BJ (cell line): ENCODE measurements at regions not wholly inside any gene's neighbourhood (a gene's known extent, or its start where the extent isn't known, plus 50 kb on each side); places are given as distances from the start of the nearest gene placed in this dataset.

ENCODE experiments used
- CTCF ChIA-PET: fragments of 350-600 bp; formaldehyde crosslinking; extraction: SDS; loops from one replicate; lab custom pipeline; 2021; ENCODE audit warnings: antibody characterized with exemption, inconsistent platforms; lab: Yijun Ruan, JAX
- POLR2A ChIA-PET: fragments of 300-600 bp; sonication (Branson Sonifier 250); formaldehyde crosslinking; extraction: SDS; loops from one replicate; lab custom pipeline; 2021; ENCODE audit warnings: antibody characterized with exemption; lab: Charles Lee
- DNase-seq: peaks from one replicate; pipeline ENCODE4 v3.0.0-alpha.2; 2011; ENCODE audit warnings: low read depth
- H3K27me3 ChIP-seq: 2 replicates; pipeline ENCODE4 v1.6.0; 2011; ENCODE audit warnings: low read length; ENCODE audit not compliant: control insufficient read depth, insufficient read depth
- H3K36me3 ChIP-seq: 2 replicates; pipeline ENCODE4 v1.5.1; 2011; ENCODE audit warnings: low read length; ENCODE audit not compliant: control insufficient read depth, insufficient read depth
- H3K4me3 ChIP-seq: 2 replicates; pipeline ENCODE4 v1.5.1; 2011; ENCODE audit warnings: low read depth, mild to moderate bottlenecking, control low read depth, low read length
- TF ChIP-seq, protein P1 (sequence below): IDR thresholded peaks from 2 replicates; pipeline ENCODE4 v1.5.1; 2011; ENCODE audit warnings: low read depth, mild to moderate bottlenecking, control low read depth, inconsistent platforms, low read length, moderate library complexity; ENCODE audit not compliant: insufficient read depth

DNA sequence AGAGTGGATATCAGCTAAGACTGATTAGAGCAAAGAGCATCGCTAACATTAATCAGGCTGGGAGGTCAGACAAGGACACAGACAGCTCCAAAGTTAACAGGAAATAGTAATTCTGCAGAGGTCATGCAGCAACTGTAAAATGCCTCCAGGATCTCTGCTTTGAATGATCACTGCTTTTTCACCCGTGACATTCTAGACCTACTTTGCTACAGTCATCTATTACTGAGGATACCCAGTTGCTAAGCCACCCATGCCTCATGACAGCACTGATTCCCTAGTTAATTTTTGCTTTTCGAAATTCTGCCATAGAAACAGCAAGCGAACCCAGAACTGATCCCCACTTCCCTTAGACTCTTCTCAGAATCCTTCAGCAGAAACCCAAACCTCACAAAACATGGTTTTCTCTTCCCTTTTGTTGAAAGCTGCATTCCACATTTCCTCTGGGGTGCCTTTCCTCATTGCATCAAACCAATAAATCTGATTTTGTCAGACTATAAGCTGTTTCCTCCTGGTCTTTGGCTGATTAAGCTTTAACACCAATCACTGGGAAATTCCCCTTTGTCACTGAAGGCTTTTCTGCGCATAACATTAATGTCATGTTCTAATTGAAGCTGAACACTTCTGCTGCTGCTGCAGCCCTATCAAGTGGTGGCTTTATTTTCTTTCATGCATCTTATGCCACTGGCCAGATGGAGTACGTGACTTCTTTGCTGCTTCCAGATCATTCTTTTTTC lies 201.1 kb upstream of the CHD1 start:
- Histone ChIP-seq H3K27me3 (no peaks in the 10 kb centered on the region), H3K4me3 (no peak overlapping the region), H3K36me3 (no peaks in the 10 kb centered on the region)
- TF ChIP-seq, protein P1, sequence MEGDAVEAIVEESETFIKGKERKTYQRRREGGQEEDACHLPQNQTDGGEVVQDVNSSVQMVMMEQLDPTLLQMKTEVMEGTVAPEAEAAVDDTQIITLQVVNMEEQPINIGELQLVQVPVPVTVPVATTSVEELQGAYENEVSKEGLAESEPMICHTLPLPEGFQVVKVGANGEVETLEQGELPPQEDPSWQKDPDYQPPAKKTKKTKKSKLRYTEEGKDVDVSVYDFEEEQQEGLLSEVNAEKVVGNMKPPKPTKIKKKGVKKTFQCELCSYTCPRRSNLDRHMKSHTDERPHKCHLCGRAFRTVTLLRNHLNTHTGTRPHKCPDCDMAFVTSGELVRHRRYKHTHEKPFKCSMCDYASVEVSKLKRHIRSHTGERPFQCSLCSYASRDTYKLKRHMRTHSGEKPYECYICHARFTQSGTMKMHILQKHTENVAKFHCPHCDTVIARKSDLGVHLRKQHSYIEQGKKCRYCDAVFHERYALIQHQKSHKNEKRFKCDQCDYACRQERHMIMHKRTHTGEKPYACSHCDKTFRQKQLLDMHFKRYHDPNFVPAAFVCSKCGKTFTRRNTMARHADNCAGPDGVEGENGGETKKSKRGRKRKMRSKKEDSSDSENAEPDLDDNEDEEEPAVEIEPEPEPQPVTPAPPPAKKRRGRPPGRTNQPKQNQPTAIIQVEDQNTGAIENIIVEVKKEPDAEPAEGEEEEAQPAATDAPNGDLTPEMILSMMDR: no peak
- POLR2A ChIA-PET: interaction anchor here (0.7 kb wide), 1 partner anchor 191 kb away, joined by 4 read pairs; no protein-coding TSS in a partner anchor
- DNase-seq: no peak
- CTCF ChIA-PET: interaction anchor here (0.6 kb wide), 1 partner anchor 1651 kb away, joined by 3 read pairs; no protein-coding TSS in a partner anchor

DNA sequence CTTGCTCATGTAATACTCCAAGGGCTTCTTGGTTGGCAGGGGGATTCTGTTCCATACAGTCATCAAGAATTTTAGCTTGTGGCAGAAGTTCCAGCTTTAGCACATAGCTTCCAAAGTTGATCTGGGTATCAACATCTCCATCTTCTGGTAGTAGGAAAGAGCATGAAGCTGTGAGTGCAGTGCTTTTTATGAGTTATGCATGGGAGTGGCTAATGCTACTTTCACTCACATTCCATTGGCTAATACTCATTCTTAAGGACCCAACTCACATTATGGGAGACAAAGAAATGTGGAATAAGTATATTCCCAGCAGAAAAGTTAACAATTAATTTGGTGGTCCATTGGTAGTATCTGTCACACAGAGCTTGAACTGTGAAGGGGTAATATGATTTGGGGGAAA lies 194.2 kb upstream of the CHD1 start:
- POLR2A ChIA-PET: no interaction called here
- TF ChIP-seq, protein P1: no peak

DNA sequence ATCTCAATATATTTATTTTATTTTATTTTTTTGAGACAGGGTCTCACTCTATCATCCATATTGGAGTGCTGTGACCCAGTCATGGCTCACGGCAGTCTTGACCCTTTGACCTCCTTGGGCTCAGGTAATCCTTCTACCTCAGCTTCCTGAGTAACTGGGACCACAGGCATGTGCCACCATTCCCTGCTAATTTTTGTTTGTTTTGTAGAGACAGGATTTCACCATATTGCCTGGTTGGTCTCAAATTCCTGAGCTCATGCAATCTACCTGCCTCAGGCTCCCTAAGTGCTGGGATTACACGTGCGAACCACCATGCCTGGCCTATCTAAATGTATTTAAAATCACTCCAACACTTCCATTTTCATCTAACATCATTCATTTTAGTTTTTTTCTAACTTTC lies 190.5 kb upstream of the CHD1 start:
- ChIA-PET CTCF (no interaction called here), POLR2A (no interaction called here)
- no peak for DNase-seq
- H3K27me3 ChIP-seq: no peaks in the 10 kb centered on the region
- TF ChIP-seq, protein P1: no peak
- H3K36me3 ChIP-seq: no peaks in the 10 kb centered on the region
- no peak overlapping the region for H3K4me3 ChIP-seq

More for the DNA sequence above, 194.2 kb upstream of the CHD1 start:
- no peaks in the 10 kb centered on the region for H3K27me3 ChIP-seq
- CTCF ChIA-PET: no interaction called here
- no peak overlapping the region for H3K4me3 ChIP-seq
- no peak for DNase-seq
- H3K36me3 ChIP-seq: no peaks in the 10 kb centered on the region

DNA sequence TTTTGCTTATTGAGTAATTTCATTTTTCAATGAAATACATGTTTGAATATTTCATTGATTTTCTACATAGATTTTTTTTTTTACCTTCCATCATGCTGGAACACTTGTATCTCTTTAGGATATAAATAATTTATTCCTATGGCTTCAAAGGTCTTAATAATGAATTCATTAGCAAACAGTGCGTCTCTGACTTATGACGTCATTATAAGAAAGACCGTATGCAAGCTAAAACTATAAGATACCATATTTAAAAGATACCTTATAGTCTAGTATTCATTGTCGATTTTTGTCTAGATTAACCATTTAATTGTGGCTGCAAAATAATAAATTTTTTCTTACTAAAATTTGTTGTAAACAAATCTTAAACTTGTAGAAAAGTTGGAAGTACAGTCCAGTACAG lies 187.7 kb upstream of the CHD1 start:
- ChIA-PET POLR2A (no interaction called here), CTCF (no interaction called here)
- no peak for DNase-seq
- H3K4me3 ChIP-seq: no peak overlapping the region
- TF ChIP-seq, protein P1: no peak
- H3K36me3 ChIP-seq: no peaks in the 10 kb centered on the region
- no peaks in the 10 kb centered on the region for H3K27me3 ChIP-seq

DNA sequence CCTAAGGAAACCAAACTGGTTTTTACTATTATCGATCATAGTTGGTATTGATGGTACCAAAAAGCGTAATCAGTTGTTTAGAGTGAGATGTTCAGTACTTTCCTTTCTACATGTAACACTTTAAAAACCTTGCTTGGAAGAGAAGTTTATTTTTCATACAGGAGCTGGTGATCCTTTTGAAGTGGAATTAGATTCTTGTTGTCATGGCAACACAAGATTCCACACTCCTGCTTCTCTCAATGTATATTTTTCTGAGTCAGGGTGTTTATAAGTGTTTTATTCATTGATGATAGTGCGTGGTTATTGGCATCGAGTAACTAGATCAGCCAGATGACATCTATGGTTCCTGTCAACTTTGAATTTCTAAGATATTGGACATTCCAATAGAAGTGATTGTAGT lies 181.1 kb upstream of the CHD1 start:
- CTCF ChIA-PET: no interaction called here
- TF ChIP-seq, protein P1: no peak
- DNase-seq: no peak
- H3K27me3 ChIP-seq: no peaks in the 10 kb centered on the region
- no peaks in the 10 kb centered on the region for H3K36me3 ChIP-seq
- no peak overlapping the region for H3K4me3 ChIP-seq
- POLR2A ChIA-PET: no interaction called here
